Right lobe of liver (tissue), 6 donors: ENCODE measurements at regions not wholly inside any gene's neighbourhood (a gene's known extent, or its start where the extent isn't known, plus 50 kb on each side); places are given as distances from the start of the nearest gene placed in this dataset.
A peak's percentile ranks its signal among the peaks of the same experiment; 100 is the strongest.

ENCODE experiments used
- ATAC-seq, 4 donors: fragments of 200-7000 bp; cut with Tn5 transposase; one replicate each; pipeline ENCODE4 v1.9.1; 2020; ENCODE audit warnings: mild to moderate bottlenecking in 4 of 4, moderate library complexity in 4 of 4
- DNase-seq, 3 donors: peaks; one replicate each; pipeline ENCODE4 v3.0.0-alpha.2; 2020
- H3K27ac ChIP-seq, 3 donors: fragments of 200-600 bp; one replicate each; pipeline ENCODE4 v1.8.0; 2022
- H3K27me3 ChIP-seq, 2 donors: fragments of 200-600 bp; one replicate each; pipeline ENCODE4 v1.8.0; 2022
- H3K36me3 ChIP-seq, 4 donors: fragments of 200-600 bp; sonication (generic) in 1 of 4; one replicate each; pipeline versions ENCODE4 v1.5.1 to v1.8.0; 2017 to 2022; ENCODE audit warnings: control low read depth in 1 of 4
- H3K4me1 ChIP-seq, 4 donors: fragments of 200-600 bp; sonication (generic) in 1 of 4; one replicate each; pipeline versions ENCODE4 v1.5.1 to v1.8.0; 2017 to 2022; ENCODE audit warnings: control low read depth in 1 of 4
- H3K4me3 ChIP-seq, 3 donors: fragments of 200-600 bp; one replicate each; pipeline ENCODE4 v1.8.0; 2022
- H3K9me3 ChIP-seq, 4 donors: fragments of 200-600 bp; sonication (generic) in 1 of 4; one replicate each; pipeline versions ENCODE4 v1.5.1 to v1.8.0; 2017 to 2022; ENCODE audit warnings: control low read depth in 1 of 4
- CTCF ChIP-seq, 4 donors: fragments of 200-600 bp in 3 of 4; fragments of 450-650 bp in 1 of 4; IDR thresholded peaks; one replicate each; pipeline versions ENCODE4 v1.5.1 to v1.8.0; 2016 to 2022; ENCODE audit warnings: antibody characterized with exemption in 4 of 4, mild to moderate bottlenecking in 2 of 4
- POLR2A ChIP-seq: fragments of 450-650 bp; IDR thresholded peaks from one replicate; pipeline ENCODE4 v1.6.1; 2017; ENCODE audit warnings: antibody characterized with exemption, mild to moderate bottlenecking
- WGBS: methylation state at CpG from one replicate; pipeline ENCODE4 v1.1.6; 2018; ENCODE audit warnings: low coverage, low lambda C conversion rate; ENCODE audit not compliant: insufficient coverage; ENCODE audit errors: missing lambda C conversion rate; 5-methylcytosine and 5-hydroxymethylcytosine counted together
- intact Hi-C, 2 donors: fragments of 100-400 bp; cut with DNase I; formaldehyde crosslinking; loops; one replicate each; pipeline versions ENCODE4 v1.11.2 to v1.14.1; 2022
- donor health status: DM: no; HTN: yes; CAD: no.
- donor health status: DM: no; HTN: no; CAD: no.
- donor health status: DM: no; HTN: no; CAD: no.
- donor health status: DM: no; HTN: yes; CAD: no.
- donor health status: DM: no; HTN: yes; CAD: no.

DNA sequence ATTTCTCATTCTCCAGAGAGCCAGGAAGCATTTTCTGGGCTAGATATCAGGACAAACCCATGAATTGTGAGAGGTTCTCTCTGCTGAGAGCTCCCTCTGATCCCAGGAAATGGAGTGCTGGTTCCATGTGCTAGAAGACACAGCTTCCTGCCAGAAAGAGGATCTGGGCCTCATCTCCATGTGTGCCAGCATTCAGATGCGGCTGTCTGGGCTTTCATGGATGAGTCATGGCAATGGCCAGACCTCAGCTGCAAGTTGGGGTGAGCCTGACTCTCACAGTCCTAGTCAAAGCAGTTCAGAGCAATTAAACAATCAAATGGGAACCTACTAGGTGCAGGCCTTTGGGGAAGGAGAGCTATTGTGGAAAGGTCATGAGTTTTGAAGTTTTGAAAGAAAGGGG, 82.3 kb upstream of the EED start:
- intact Hi-C loops: no loop called here
- Histone ChIP-seq H3K27ac (no peak overlapping the region), H3K9me3 (no peaks in the 10 kb centered on the region), H3K36me3 (no peaks in the 10 kb centered on the region), H3K27me3 (no peaks in the 10 kb centered on the region), H3K4me1 (peaks cover 0 to 16% (median 0%) of the 10 kb centered on the region in 4 donors), H3K4me3 (no peak overlapping the region)
- WGBS: 71% methylated on average over 1 of the region's 1 CpG
- DNase-seq: peak in 1 of 3 donors; percentile 29
- ATAC-seq: peak in 3 of 4 donors; percentile 34 to 58 (median 38)
- TF ChIP-seq CTCF (IDR thresholded peaks at IDR 0.05) (no peak), POLR2A (no peak)

DNA sequence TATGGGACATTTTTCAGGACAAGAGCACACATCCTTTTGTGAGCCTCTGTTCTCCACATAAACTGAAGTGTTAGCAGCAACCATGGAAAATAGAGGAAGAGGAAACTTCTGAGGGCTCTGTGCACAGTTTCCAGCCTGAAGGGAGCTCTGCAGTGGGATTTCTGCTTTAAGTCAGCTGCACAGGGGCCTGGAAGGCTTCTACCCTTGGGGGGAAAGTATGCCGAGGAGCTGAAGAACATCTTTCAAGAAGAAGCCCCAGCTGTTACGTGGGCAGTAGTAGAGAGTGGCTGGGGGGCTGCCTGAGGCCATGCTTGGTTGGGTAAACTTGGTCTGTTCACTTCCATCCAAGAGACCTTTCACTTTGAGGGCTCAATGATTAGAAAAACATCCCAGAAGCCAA, 82.7 kb upstream of the EED start:
- Histone ChIP-seq H3K36me3 (no peaks in the 10 kb centered on the region), H3K4me3 (no peak overlapping the region), H3K9me3 (no peaks in the 10 kb centered on the region), H3K27ac (peak overlapping the region in 1 of 3 donors; percentile 13), H3K27me3 (no peaks in the 10 kb centered on the region), H3K4me1 (peaks cover 0 to 16% (median 0%) of the 10 kb centered on the region in 4 donors)
- intact Hi-C loops: no loop called here
- ATAC-seq (peak in 1 of 4 donors; percentile 11), DNase-seq (no peak)
- WGBS: 60% methylated on average over 1 of the region's 2 CpGs
- TF ChIP-seq CTCF (IDR thresholded peaks at IDR 0.05) (no peak), POLR2A (no peak)

DNA sequence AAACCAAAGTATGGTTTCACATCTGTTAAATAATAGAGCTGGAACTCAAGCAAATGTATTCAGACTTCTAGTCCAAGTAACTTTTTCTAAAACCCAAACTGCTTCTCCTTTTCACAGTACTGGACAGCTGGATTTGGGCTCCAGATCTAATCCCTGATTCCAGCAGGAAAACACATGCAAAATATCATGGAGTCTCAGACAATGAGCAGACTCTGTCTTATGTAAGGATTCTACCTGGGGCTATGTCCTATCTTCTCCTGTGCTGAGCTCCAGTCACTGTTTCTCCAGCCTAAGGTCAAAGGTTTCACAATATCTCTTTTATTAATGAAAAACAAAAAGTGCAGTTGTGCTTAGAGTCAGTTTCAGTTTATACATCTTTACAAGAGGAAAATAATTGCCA, 83.2 kb upstream of the EED start:
- Histone ChIP-seq H3K9me3 (no peaks in the 10 kb centered on the region), H3K27ac (peak overlapping the region in 1 of 3 donors; percentile 13), H3K36me3 (no peaks in the 10 kb centered on the region), H3K4me1 (peaks cover 0 to 16% (median 0%) of the 10 kb centered on the region in 4 donors), H3K4me3 (no peak overlapping the region), H3K27me3 (no peaks in the 10 kb centered on the region)
- intact Hi-C loops: no loop called here
- ATAC-seq: peak in 3 of 4 donors; percentile 13 to 31 (median 25)
- DNase-seq: no peak
- TF ChIP-seq POLR2A: no peak
- TF ChIP-seq CTCF (IDR thresholded peaks at IDR 0.05): no peak

- intact Hi-C loops: no loop called here
- TF ChIP-seq CTCF (IDR thresholded peaks at IDR 0.05) (no peak), POLR2A (no peak)
- no peak overlapping the region for H3K27ac ChIP-seq
- ATAC-seq: no peak
- H3K4me3 ChIP-seq: no peak overlapping the region
- no peaks in the 10 kb centered on the region for H3K36me3 ChIP-seq
- whole genome bisulfite sequencing: 67% methylated on average over 1 of the region's 1 CpG
- no peaks in the 10 kb centered on the region for H3K27me3 ChIP-seq
- no peak for DNase-seq
- no peaks in the 10 kb centered on the region for H3K9me3 ChIP-seq
- peaks cover 0 to 16% (median 0%) of the 10 kb centered on the region in 4 donors for H3K4me1 ChIP-seq
These were observed 83.9 kb upstream of the EED start for GRCh38 chr11:86160541-86161149.

DNA sequence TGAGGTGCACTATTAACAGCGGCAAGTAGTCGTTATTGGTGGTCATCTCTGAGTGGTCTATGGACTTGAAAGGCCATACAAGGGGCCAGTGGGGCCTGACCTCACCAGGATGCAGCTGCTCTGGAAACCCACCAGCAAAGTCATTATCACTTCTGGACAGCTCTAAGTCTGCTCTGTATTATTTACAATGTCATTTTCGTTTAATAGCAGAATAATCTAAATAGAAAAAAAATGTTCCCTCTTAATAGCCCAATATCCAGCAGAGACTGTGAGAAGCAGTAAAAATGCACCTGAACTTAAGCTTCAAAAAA, 85.0 kb upstream of the EED start:
- WGBS: 33% methylated on average over 1 of the region's 3 CpGs
- no peak for TF ChIP-seq CTCF (IDR thresholded peaks at IDR 0.05)
- TF ChIP-seq POLR2A: no peak
- no peaks in the 10 kb centered on the region for H3K27me3 ChIP-seq
- DNase-seq (no peak), ATAC-seq (no peak)
- H3K4me3 ChIP-seq: no peak overlapping the region
- H3K9me3 ChIP-seq: no peaks in the 10 kb centered on the region
- peaks cover 0 to 16% (median 0%) of the 10 kb centered on the region in 4 donors for H3K4me1 ChIP-seq
- intact Hi-C loops: no loop called here
- no peaks in the 10 kb centered on the region for H3K36me3 ChIP-seq
- no peak overlapping the region for H3K27ac ChIP-seq
